HepG2 (cell line): ENCODE measurements at regions not wholly inside any gene's neighbourhood (a gene's known extent, or its start where the extent isn't known, plus 50 kb on each side); places are given as distances from the start of the nearest gene placed in this dataset.

Experiments used
- ADNP ChIP-seq: sonication (generic); formaldehyde crosslinking; IDR thresholded peaks from 2 replicates; pipeline ENCODE4 v1.4.0; 2020; ENCODE audit warnings: missing genetic modification reagents
- BCL6 ChIP-seq: IDR thresholded peaks from 2 replicates; pipeline ENCODE4 v1.6.1; 2016; ENCODE audit warnings: missing genetic modification reagents, missing compliant biosample characterization
- CEBPG ChIP-seq: IDR thresholded peaks from 2 replicates; pipeline ENCODE4 v1.6.1; 2016
- DPF2 ChIP-seq: sonication (generic); formaldehyde crosslinking; IDR thresholded peaks from 2 replicates; pipeline ENCODE4 v1.4.0; 2020; ENCODE audit warnings: mild to moderate bottlenecking, low read depth, missing genetic modification reagents, borderline replicate concordance
- FOXA3 ChIP-seq: IDR thresholded peaks from 2 replicates; pipeline ENCODE4 v1.6.1; 2016; ENCODE audit warnings: missing genetic modification reagents, missing compliant biosample characterization
- HDAC2 ChIP-seq: sonication (generic); formaldehyde crosslinking; IDR thresholded peaks from 2 replicates; pipeline ENCODE4 v1.4.0; 2020; ENCODE audit warnings: missing genetic modification reagents
- KDM4B ChIP-seq: sonication (generic); formaldehyde crosslinking; IDR thresholded peaks from 2 replicates; pipeline ENCODE4 v1.4.0; 2020; ENCODE audit warnings: missing genetic modification reagents
- MBD4 ChIP-seq: IDR thresholded peaks from 2 replicates; pipeline ENCODE4 v1.6.1; 2012; ENCODE audit warnings: low read length, inconsistent platforms, borderline replicate concordance
- NBN ChIP-seq: fragments of 450-650 bp; conservative IDR thresholded peaks from 2 replicates; pipeline ENCODE4 v1.6.1; 2017
- NFIC ChIP-seq: IDR thresholded peaks from 2 replicates; pipeline ENCODE4 v1.6.1; 2012; ENCODE audit warnings: mild to moderate bottlenecking, low read length, inconsistent platforms
- NFRKB ChIP-seq: fragments of 450-650 bp; IDR thresholded peaks from 2 replicates; pipeline ENCODE4 v1.6.1; 2017
- NKX3-1 ChIP-seq: sonication (generic); formaldehyde crosslinking; IDR thresholded peaks from 2 replicates; pipeline ENCODE4 v1.5.0; 2020; ENCODE audit warnings: missing genetic modification reagents
- NR1H2 ChIP-seq: sonication (generic); formaldehyde crosslinking; IDR thresholded peaks from 2 replicates; pipeline ENCODE4 v1.8.1; 2022; ENCODE audit warnings: low read depth, missing genetic modification reagents, borderline replicate concordance
- NR2F1 ChIP-seq, 2 experiments: fragments of 450-650 bp in 1 of 2; formaldehyde crosslinking in 1 of 2; IDR thresholded peaks; 2 replicates each; pipeline versions ENCODE4 v1.5.0 to v1.6.1; 2016 to 2020; ENCODE audit warnings: mild to moderate bottlenecking in 1 of 2, missing compliant biosample characterization in 1 of 2, missing genetic modification reagents in 1 of 2, moderate library complexity in 1 of 2
- PCBP1 ChIP-seq: fragments of 200-400 bp; formaldehyde crosslinking; IDR thresholded peaks from 2 replicates; pipeline ENCODE4 v1.6.1; 2017; ENCODE audit warnings: mild to moderate bottlenecking, low read depth, low read length, borderline replicate concordance
- RXRA ChIP-seq: sonication (generic); formaldehyde crosslinking; IDR thresholded peaks from 2 replicates; pipeline ENCODE4 v1.5.1; 2020; ENCODE audit warnings: missing genetic modification reagents
- SAFB2 ChIP-seq: sonication (generic); formaldehyde crosslinking; IDR thresholded peaks from 2 replicates; pipeline ENCODE4 v1.5.1; 2020; ENCODE audit warnings: missing genetic modification reagents, low read depth, mild to moderate bottlenecking, borderline replicate concordance
- SALL1 ChIP-seq: sonication (generic); formaldehyde crosslinking; IDR thresholded peaks from 2 replicates; pipeline ENCODE4 v1.8.0; 2022; ENCODE audit warnings: mild to moderate bottlenecking, missing genetic modification reagents
- SIX4 ChIP-seq: sonication (generic); formaldehyde crosslinking; IDR thresholded peaks from 2 replicates; pipeline ENCODE4 v1.4.0; 2020; ENCODE audit warnings: missing genetic modification reagents
- YEATS4 ChIP-seq: sonication (generic); formaldehyde crosslinking; IDR thresholded peaks from 2 replicates; pipeline ENCODE4 v1.4.0; 2020; ENCODE audit warnings: missing genetic modification reagents, borderline replicate concordance
- ZNF264 ChIP-seq: sonication (generic); formaldehyde crosslinking; IDR thresholded peaks from 2 replicates; pipeline ENCODE4 v1.4.0; 2020; ENCODE audit warnings: missing genetic modification reagents
- ZNF317 ChIP-seq: sonication (generic); formaldehyde crosslinking; IDR thresholded peaks from 2 replicates; pipeline ENCODE4 v1.5.0; 2020; ENCODE audit warnings: mild to moderate bottlenecking, missing genetic modification reagents
- ZNF33B ChIP-seq: sonication (generic); formaldehyde crosslinking; IDR thresholded peaks from 2 replicates; pipeline ENCODE4 v1.5.1; 2020; ENCODE audit warnings: mild to moderate bottlenecking, missing genetic modification reagents
- ZNF441 ChIP-seq: sonication (generic); formaldehyde crosslinking; IDR thresholded peaks from 2 replicates; pipeline ENCODE4 v1.7.0; 2021; ENCODE audit warnings: missing genetic modification reagents, borderline replicate concordance
- ZNF792 ChIP-seq: IDR thresholded peaks from 2 replicates; pipeline ENCODE4 v1.6.1; 2016
- ZNF879 ChIP-seq: sonication (generic); formaldehyde crosslinking; IDR thresholded peaks from 2 replicates; pipeline ENCODE4 v1.8.1; 2023; ENCODE audit warnings: missing genetic modification reagents
- TF ChIP-seq, protein P1 (sequence below): IDR thresholded peaks from 2 replicates; pipeline ENCODE4 v1.6.1; 2016; ENCODE audit warnings: low read depth, missing genetic modification reagents, missing compliant biosample characterization

DNA sequence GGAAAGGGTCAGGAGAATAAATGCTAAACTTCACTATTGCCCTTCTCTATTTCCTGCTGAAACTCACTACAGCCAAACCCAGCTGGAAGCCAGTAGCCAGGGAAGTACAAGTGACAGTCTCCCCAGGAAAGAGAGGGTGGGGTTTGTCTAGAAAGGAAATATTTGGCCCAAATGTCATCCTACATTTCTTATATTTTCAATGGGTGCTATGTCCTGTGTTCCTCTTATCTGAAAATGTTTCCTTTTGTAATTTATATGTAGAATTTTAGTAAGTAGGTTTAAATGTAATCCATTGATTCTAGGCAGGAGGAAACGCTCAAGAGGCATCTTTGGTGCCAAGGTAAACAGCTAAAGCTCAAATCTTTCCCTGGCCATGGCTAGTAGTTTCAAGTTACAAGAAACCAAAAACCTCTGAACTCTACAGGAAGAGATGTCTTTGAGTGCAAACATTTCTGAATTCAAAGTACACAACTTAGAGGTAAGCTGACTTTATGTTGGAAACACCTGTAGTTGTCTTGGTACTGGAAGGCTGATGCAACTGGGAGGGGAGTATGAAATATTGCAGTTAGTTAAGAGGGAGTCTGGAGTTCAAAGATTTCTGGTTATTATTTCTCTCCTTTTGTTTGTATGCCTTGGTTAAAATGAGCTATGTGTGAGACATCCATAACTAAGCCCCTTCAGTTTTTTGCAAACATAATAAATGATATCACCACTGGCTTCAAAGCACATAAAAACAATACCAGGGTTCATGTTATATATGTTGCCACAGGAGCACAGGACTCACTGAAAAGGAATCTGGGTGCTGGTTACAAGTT lies 356.1 kb upstream of the ZC3H15 start (continued):
- TF ChIP-seq HDAC2 (CRISPR knock-in tag) (peak; percentile 64), BCL6 (CRISPR knock-in tag) (peak; percentile 64; the same call in 1 of the 2 replicates), ZNF792 (0 out of 2 replicates have a peak, but pooled peaks have one; percentile 42), YEATS4 (peak; percentile 43; the same call in 1 of the 2 replicates), PCBP1 (no peak), NFIC (peak; percentile 71; the same call in 1 of the 2 replicates), NBN (no peak), ADNP (CRISPR knock-in tag) (no peak), NFRKB (no peak), NR1H2 (CRISPR knock-in tag) (no peak), FOXA3 (peak; percentile 86), ZNF879 (CRISPR knock-in tag) (no peak), ZNF264 (CRISPR knock-in tag) (0 out of 2 replicates have a peak, but pooled peaks have one; percentile 70), SIX4 (peak; percentile 98), ZNF33B (no peak), SAFB2 (CRISPR knock-in tag) (no peak), DPF2 (CRISPR knock-in tag) (peak; percentile 56; the same call in 1 of the 2 replicates), CEBPG (peak; percentile 97), MBD4 (no peak), RXRA (CRISPR knock-in tag) (no peak), NR2F1 (CRISPR knock-in tag; IDR thresholded peaks at IDR 0.05) (0 out of 4 replicates have a peak, but pooled peaks of 1 of the 2 experiments have one; percentile 23), NKX3-1 (CRISPR knock-in tag) (0 out of 2 replicates have a peak, but pooled peaks have one; percentile 28), SALL1 (CRISPR knock-in tag) (peak; percentile 76; the same call in 1 of the 2 replicates), KDM4B (CRISPR knock-in tag) (0 out of 2 replicates have a peak, but pooled peaks have one; percentile 35), ZNF317 (CRISPR knock-in tag) (peak; percentile 88), ZNF441 (CRISPR knock-in tag) (0 out of 2 replicates have a peak, but pooled peaks have one; percentile 20)
- TF ChIP-seq, protein P1, sequence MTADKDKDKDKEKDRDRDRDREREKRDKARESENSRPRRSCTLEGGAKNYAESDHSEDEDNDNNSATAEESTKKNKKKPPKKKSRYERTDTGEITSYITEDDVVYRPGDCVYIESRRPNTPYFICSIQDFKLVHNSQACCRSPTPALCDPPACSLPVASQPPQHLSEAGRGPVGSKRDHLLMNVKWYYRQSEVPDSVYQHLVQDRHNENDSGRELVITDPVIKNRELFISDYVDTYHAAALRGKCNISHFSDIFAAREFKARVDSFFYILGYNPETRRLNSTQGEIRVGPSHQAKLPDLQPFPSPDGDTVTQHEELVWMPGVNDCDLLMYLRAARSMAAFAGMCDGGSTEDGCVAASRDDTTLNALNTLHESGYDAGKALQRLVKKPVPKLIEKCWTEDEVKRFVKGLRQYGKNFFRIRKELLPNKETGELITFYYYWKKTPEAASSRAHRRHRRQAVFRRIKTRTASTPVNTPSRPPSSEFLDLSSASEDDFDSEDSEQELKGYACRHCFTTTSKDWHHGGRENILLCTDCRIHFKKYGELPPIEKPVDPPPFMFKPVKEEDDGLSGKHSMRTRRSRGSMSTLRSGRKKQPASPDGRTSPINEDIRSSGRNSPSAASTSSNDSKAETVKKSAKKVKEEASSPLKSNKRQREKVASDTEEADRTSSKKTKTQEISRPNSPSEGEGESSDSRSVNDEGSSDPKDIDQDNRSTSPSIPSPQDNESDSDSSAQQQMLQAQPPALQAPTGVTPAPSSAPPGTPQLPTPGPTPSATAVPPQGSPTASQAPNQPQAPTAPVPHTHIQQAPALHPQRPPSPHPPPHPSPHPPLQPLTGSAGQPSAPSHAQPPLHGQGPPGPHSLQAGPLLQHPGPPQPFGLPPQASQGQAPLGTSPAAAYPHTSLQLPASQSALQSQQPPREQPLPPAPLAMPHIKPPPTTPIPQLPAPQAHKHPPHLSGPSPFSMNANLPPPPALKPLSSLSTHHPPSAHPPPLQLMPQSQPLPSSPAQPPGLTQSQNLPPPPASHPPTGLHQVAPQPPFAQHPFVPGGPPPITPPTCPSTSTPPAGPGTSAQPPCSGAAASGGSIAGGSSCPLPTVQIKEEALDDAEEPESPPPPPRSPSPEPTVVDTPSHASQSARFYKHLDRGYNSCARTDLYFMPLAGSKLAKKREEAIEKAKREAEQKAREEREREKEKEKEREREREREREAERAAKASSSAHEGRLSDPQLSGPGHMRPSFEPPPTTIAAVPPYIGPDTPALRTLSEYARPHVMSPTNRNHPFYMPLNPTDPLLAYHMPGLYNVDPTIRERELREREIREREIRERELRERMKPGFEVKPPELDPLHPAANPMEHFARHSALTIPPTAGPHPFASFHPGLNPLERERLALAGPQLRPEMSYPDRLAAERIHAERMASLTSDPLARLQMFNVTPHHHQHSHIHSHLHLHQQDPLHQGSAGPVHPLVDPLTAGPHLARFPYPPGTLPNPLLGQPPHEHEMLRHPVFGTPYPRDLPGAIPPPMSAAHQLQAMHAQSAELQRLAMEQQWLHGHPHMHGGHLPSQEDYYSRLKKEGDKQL (CRISPR knock-in tag): peak; percentile 46
